Endodermal cell (in vitro differentiated cells): ENCODE measurements at regions not wholly inside any gene's neighbourhood (a gene's known extent, or its start where the extent isn't known, plus 50 kb on each side); places are given as distances from the start of the nearest gene placed in this dataset.

Experiments
- DNase-seq: peaks from one replicate; pipeline ENCODE4 v3.0.0-alpha.2; 2017
- H3K27ac ChIP-seq: 2 replicates; pipeline ENCODE4 v1.5.1; 2013; ENCODE audit warnings: mild to moderate bottlenecking, low read depth, low read length, moderate library complexity
- H3K27me3 ChIP-seq: 2 replicates; pipeline ENCODE4 v1.6.1; 2013; ENCODE audit warnings: mild to moderate bottlenecking, low read length, moderate library complexity; ENCODE audit not compliant: insufficient read depth, control insufficient read depth, poor library complexity, severe bottlenecking
- H3K36me3 ChIP-seq: 2 replicates; pipeline ENCODE4 v1.7.0; 2013; ENCODE audit warnings: mild to moderate bottlenecking, low read length, moderate library complexity; ENCODE audit not compliant: control insufficient read depth, insufficient read depth
- H3K4me1 ChIP-seq: one replicate; pipeline ENCODE4 v1.7.0; 2013; ENCODE audit warnings: low read length; ENCODE audit not compliant: control insufficient read depth, insufficient read depth
- H3K4me3 ChIP-seq: 2 replicates; pipeline ENCODE4 v1.5.1; 2013; ENCODE audit warnings: mild to moderate bottlenecking, low read length, moderate library complexity
- H3K9ac ChIP-seq: 2 replicates; pipeline ENCODE4 v1.6.1; 2013; ENCODE audit warnings: mild to moderate bottlenecking, low read length, moderate library complexity; ENCODE audit not compliant: poor library complexity, severe bottlenecking; ENCODE audit errors: extremely low read depth
- H3K9me3 ChIP-seq: 2 replicates; pipeline ENCODE4 v1.6.1; 2013; ENCODE audit warnings: mild to moderate bottlenecking, low read length, moderate library complexity; ENCODE audit not compliant: control insufficient read depth
- H3K27ac Mint-ChIP-seq: 2 replicates; pipeline ENCODE4 v1.8.0; 2020; ENCODE audit warnings: mixed read lengths
- H3K27me3 Mint-ChIP-seq: 2 replicates; pipeline ENCODE4 v1.8.0; 2021; ENCODE audit warnings: mild to moderate bottlenecking, mixed read lengths; ENCODE audit not compliant: insufficient read depth
- H3K36me3 Mint-ChIP-seq: 2 replicates; pipeline ENCODE4 v1.8.0; 2020; ENCODE audit warnings: low read depth, mixed read lengths
- H3K4me1 Mint-ChIP-seq: 2 replicates; pipeline ENCODE4 v1.8.0; 2020; ENCODE audit warnings: mixed read lengths
- H3K4me3 Mint-ChIP-seq: 2 replicates; pipeline ENCODE4 v1.8.0; 2020; ENCODE audit warnings: mild to moderate bottlenecking, moderate library complexity, mixed read lengths
- H3K9me3 Mint-ChIP-seq: 2 replicates; pipeline ENCODE4 v1.8.0; 2020; ENCODE audit warnings: mild to moderate bottlenecking, mixed read lengths
- WGBS, 2 experiments: methylation state at CpG; one replicate each; pipeline versions ENCODE4 v1.1.5 to v1.1.7; 2013; ENCODE audit warnings: missing lambda C conversion rate in 2 of 2, mixed read lengths in 1 of 2; ENCODE audit not compliant: insufficient coverage in 1 of 2, insufficient read length in 1 of 2; 5-methylcytosine and 5-hydroxymethylcytosine counted together
- TF ChIP-seq, protein P1 (sequence below): fragments of 200-600 bp; sonication (generic); conservative IDR thresholded peaks from 2 replicates; pipeline ENCODE4 v1.5.0; 2021; ENCODE audit warnings: antibody characterized with exemption, mild to moderate bottlenecking

DNA sequence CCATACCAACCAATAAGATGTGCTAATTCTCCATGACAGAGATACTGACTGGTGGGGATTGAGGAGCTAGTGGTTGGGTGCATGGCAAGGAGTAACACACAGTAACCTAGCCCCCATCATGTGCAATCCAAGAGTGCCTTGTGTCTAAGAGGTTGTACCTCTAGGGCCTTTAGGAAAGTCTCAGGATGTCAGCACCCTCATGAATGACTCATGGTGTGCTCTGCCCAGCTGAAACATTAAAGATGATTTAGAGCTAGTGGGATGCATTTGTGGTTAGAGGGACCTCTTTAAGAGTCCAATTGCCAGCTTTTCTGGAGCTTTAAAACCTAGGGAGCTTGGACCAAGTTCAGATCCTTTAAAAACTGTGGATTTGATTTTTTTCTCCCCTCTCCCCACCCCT, 181.1 kb downstream of the HERPUD2 start:
- Histone ChIP-seq H3K4me3 (no peak overlapping the region), H3K9me3 (no peaks in the 10 kb centered on the region), H3K9ac (no peak overlapping the region), H3K4me1 (no peaks in the 10 kb centered on the region), H3K27ac (no peak overlapping the region), H3K27me3 (no peaks in the 10 kb centered on the region), H3K36me3 (no peaks in the 10 kb centered on the region)
- no peak for DNase-seq
- peaks cover 8% of the 10 kb centered on the region for H3K4me1 Mint-ChIP-seq
- H3K4me3 Mint-ChIP-seq = no peak overlapping the region
- TF ChIP-seq, protein P1, sequence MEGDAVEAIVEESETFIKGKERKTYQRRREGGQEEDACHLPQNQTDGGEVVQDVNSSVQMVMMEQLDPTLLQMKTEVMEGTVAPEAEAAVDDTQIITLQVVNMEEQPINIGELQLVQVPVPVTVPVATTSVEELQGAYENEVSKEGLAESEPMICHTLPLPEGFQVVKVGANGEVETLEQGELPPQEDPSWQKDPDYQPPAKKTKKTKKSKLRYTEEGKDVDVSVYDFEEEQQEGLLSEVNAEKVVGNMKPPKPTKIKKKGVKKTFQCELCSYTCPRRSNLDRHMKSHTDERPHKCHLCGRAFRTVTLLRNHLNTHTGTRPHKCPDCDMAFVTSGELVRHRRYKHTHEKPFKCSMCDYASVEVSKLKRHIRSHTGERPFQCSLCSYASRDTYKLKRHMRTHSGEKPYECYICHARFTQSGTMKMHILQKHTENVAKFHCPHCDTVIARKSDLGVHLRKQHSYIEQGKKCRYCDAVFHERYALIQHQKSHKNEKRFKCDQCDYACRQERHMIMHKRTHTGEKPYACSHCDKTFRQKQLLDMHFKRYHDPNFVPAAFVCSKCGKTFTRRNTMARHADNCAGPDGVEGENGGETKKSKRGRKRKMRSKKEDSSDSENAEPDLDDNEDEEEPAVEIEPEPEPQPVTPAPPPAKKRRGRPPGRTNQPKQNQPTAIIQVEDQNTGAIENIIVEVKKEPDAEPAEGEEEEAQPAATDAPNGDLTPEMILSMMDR = no peak
- no peaks in the 10 kb centered on the region for H3K36me3 Mint-ChIP-seq
- H3K27ac Mint-ChIP-seq = no peak overlapping the region
- peaks cover 26% of the 10 kb centered on the region for H3K27me3 Mint-ChIP-seq
- H3K9me3 Mint-ChIP-seq = no peaks in the 10 kb centered on the region

DNA sequence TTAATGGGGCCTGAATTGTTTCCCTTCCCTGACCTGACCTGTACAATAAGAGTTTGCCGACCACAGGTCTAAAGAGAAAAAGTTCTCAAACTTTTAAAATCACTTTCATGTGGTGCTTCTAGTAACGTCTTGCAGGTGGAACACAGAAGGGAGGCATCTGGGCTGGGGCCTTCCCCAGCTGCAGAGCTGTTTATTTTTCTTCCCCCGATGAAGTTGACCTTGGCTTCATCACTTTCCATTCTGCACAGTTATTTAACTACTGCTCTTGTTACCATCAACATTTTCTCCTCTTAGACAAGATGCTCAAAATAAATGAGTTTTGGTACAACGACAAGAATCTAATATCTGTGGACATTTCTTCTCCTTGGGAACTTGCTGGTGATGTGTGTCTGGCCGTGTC, 181.7 kb downstream of the HERPUD2 start:
- no peaks in the 10 kb centered on the region for H3K9me3 ChIP-seq
- H3K9ac ChIP-seq = no peak overlapping the region
- H3K36me3 ChIP-seq = no peaks in the 10 kb centered on the region
- Mint-ChIP-seq H3K27me3 (peaks cover 20% of the 10 kb centered on the region), H3K4me3 (no peak overlapping the region), H3K4me1 (peaks cover 9% of the 10 kb centered on the region), H3K9me3 (no peaks in the 10 kb centered on the region), H3K36me3 (no peaks in the 10 kb centered on the region), H3K27ac (no peak overlapping the region)
- no peaks in the 10 kb centered on the region for H3K4me1 ChIP-seq
- TF ChIP-seq, protein P1 = no peak
- no peak for DNase-seq
- H3K4me3 ChIP-seq = no peak overlapping the region
- no peaks in the 10 kb centered on the region for H3K27me3 ChIP-seq
- WGBS, 2 experiments = 90 to 93% methylated on average over 5 of the region's 5 CpGs
- H3K27ac ChIP-seq = no peak overlapping the region

DNA sequence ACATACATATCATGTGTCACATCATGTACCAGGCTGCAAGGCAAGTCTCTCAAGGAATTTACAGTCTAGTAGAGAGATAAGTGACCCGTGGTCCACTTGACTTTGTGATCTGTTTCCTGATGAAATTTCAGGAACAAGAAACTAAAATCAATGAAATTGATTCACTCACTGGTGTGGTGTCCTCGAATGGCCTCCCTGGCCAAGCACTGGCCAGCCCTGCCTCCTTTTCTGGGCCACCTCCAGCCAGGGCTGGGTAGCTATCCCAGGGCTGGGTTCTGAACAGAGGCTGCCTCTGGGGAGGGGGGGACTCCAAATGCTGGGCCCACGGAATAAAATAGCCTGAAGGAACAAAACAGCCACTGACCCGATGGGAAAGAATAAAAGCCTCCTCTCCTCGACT, 182.2 kb downstream of the HERPUD2 start:
- Histone ChIP-seq H3K27me3 (no peaks in the 10 kb centered on the region), H3K27ac (no peak overlapping the region), H3K9ac (no peak overlapping the region), H3K4me1 (no peaks in the 10 kb centered on the region), H3K4me3 (no peak overlapping the region), H3K9me3 (no peaks in the 10 kb centered on the region), H3K36me3 (no peaks in the 10 kb centered on the region)
- Mint-ChIP-seq H3K36me3 (no peaks in the 10 kb centered on the region), H3K27me3 (peaks cover 18% of the 10 kb centered on the region), H3K27ac (no peak overlapping the region), H3K4me1 (peaks cover 9% of the 10 kb centered on the region), H3K4me3 (no peak overlapping the region), H3K9me3 (no peaks in the 10 kb centered on the region)
- TF ChIP-seq, protein P1 = no peak
- WGBS, 2 experiments = 88 to 91% methylated on average over 4 to 5 of the region's 5 CpGs
- no peak for DNase-seq
